Nephron (organoid): ENCODE measurements at regions not wholly inside any gene's neighbourhood (a gene's known extent, or its start where the extent isn't known, plus 50 kb on each side); places are given as distances from the start of the nearest gene placed in this dataset.
A peak's percentile ranks its signal among the peaks of the same experiment; 100 is the strongest.

Experiments
- H3K27ac Mint-ChIP-seq, 3 experiments: 2 replicates each; pipeline ENCODE4 v1.8.0; 2020; ENCODE audit warnings: mixed read lengths in 3 of 3, mild to moderate bottlenecking in 2 of 3, moderate library complexity in 1 of 3
- H3K27me3 Mint-ChIP-seq: 2 replicates; pipeline ENCODE4 v1.8.0; 2021; ENCODE audit warnings: low read depth, mild to moderate bottlenecking, moderate library complexity, mixed read lengths
- H3K36me3 Mint-ChIP-seq: 2 replicates; pipeline ENCODE4 v1.8.0; 2020; ENCODE audit warnings: low read depth, mixed read lengths
- H3K4me1 Mint-ChIP-seq: 2 replicates; pipeline ENCODE4 v1.8.0; 2020; ENCODE audit warnings: mixed read lengths
- H3K4me3 Mint-ChIP-seq, 3 experiments: 2 replicates each; pipeline ENCODE4 v1.8.0; 2020; ENCODE audit warnings: mild to moderate bottlenecking in 3 of 3, mixed read lengths in 3 of 3, moderate library complexity in 2 of 3
- H3K9me3 Mint-ChIP-seq: 2 replicates; pipeline ENCODE4 v1.8.0; 2020; ENCODE audit warnings: mixed read lengths
- TF ChIP-seq, protein P1 (sequence below), 3 experiments: fragments of 200-600 bp; sonication (generic); IDR thresholded peaks; one replicate each; pipeline ENCODE4 v1.5.0; 2021; ENCODE audit warnings: antibody characterized with exemption in 3 of 3; ENCODE audit not compliant: unreplicated experiment in 3 of 3

DNA sequence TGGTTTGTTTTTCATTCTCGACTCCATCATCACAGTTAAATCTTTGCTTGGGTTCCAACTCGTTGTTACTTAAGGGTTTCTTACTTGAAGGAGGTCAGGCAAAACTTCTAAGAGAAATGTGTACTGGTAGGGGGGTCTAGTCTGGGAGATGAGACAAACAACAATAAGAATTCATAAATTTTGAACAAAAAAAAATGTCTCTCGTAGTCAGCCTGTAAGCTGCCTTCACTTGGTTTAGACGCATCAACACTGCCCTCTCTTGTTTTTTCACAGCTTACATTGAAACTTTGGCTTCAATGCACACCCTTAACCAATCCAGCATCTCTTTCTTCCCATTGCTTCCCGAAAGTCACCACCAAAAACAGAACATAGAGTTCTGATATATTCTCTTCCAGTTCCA lies 576.4 kb upstream of the PIK3C3 start:
- Mint-ChIP-seq H3K27ac (peak overlapping the region; percentile 78 to 84 (median 80)), H3K4me3 (peak overlapping the region in 2 of 3 experiments; percentile 3 to 43), H3K27me3 (no peaks in the 10 kb centered on the region), H3K36me3 (no peaks in the 10 kb centered on the region), H3K9me3 (no peaks in the 10 kb centered on the region), H3K4me1 (peaks cover 25% of the 10 kb centered on the region)
- TF ChIP-seq, protein P1, sequence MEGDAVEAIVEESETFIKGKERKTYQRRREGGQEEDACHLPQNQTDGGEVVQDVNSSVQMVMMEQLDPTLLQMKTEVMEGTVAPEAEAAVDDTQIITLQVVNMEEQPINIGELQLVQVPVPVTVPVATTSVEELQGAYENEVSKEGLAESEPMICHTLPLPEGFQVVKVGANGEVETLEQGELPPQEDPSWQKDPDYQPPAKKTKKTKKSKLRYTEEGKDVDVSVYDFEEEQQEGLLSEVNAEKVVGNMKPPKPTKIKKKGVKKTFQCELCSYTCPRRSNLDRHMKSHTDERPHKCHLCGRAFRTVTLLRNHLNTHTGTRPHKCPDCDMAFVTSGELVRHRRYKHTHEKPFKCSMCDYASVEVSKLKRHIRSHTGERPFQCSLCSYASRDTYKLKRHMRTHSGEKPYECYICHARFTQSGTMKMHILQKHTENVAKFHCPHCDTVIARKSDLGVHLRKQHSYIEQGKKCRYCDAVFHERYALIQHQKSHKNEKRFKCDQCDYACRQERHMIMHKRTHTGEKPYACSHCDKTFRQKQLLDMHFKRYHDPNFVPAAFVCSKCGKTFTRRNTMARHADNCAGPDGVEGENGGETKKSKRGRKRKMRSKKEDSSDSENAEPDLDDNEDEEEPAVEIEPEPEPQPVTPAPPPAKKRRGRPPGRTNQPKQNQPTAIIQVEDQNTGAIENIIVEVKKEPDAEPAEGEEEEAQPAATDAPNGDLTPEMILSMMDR (IDR thresholded peaks at IDR 0.05; ENCODE audit: unreplicated experiment in 3 of 3) = peak; percentile 52 to 65 (median 59)

DNA sequence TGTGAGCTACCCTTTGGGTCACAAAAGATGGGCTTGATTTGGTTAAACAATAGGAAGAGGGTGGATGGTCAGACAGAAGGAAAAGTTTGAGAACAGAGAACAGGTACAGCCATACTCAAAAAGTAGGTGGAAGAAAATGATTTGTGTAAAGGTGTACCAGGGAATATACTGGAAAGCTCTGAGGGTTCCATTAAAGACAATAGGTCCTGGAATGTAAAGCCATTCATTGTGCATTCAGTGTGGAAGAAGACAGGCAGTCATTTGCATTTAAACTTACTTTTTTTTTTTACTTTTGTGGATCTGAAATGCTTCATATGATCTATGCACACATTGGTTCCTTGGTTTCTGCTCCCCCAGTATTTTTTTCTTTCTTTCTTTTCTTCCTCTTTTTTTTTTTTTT lies 581.4 kb upstream of the PIK3C3 start:
- H3K36me3 Mint-ChIP-seq = no peaks in the 10 kb centered on the region
- H3K4me1 Mint-ChIP-seq = peaks cover 21% of the 10 kb centered on the region
- H3K27me3 Mint-ChIP-seq = no peaks in the 10 kb centered on the region
- no peak overlapping the region for H3K4me3 Mint-ChIP-seq
- no peaks in the 10 kb centered on the region for H3K9me3 Mint-ChIP-seq
- TF ChIP-seq, protein P1 (IDR thresholded peaks at IDR 0.05; ENCODE audit: unreplicated experiment in 3 of 3) = no peak
- H3K27ac Mint-ChIP-seq = no peak overlapping the region

DNA sequence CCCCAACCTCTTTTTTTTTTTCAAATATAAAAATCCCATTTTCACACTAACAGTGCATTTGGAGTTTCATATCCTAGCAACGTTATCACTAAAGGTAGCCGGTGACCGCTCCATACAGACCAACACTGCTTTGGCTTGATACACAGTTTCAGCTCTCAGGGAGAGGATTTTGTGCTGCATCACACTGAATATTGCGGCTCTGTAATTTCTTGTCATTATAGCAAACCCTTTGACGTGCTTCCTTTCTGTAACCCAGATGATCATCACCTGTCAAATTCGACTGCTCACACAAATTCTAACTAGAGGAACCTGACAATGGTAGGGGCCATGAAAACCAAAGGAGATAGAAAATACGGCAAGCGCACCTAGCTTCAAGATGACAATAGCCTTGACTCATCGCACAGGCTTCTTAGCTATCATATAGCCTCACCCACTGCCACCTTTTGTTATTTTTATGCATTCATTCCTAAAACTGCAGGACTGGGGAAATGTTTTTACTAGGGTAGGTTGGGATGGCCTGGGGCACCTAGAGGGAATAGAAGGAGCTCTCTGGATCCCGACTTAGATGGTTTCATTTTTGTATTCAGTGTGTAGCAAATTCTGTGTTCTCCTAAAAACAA lies 582.9 kb upstream of the PIK3C3 start:
- TF ChIP-seq, protein P1 (IDR thresholded peaks at IDR 0.05; ENCODE audit: unreplicated experiment in 3 of 3) = no peak
- H3K9me3 Mint-ChIP-seq = no peaks in the 10 kb centered on the region
- peaks cover 11% of the 10 kb centered on the region for H3K4me1 Mint-ChIP-seq

DNA sequence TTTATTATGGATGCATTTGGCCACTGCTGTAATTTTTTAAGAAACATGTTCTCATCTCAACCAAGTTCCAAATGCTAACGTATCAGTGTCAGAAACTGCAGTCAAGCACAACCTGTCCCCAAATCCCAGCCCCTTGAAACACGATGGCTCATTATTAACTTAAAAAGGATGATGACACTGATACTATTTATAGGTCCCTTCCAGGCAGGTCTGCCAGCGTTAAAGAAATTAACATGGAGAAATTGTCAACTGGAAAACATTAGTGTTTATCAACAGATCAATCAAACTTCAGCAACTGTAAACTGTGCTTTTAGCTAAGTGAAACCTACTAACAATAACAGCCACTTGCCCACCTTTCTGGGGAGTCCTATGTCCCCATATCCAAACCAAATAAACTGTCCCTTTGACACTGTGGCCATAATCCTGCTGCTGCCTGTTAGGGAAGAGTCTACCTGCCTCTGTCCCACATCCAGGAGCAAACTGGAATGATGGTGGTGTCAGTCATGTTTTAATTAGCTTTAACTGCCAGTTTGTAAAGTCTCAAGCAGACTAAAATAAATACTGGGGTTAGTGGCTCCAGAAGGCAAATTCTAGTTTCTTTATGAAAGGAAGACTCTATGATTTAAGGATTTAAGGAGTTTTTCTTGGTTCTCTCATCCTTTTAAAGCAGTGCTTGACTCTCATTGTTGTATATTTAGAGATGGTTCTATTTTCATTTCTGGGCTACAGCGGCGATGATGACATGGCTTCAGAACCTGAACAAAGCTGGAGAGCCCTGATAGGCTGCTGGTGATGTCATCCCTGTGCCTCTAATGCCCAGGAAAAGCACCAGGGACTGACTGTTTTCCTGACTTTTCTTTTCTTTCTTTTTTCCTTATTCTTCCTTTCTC lies 583.6 kb upstream of the PIK3C3 start:
- Mint-ChIP-seq H3K27me3 (no peaks in the 10 kb centered on the region), H3K27ac (peak overlapping the region in 1 of 3 experiments; percentile 53), H3K4me1 (peaks cover 3% of the 10 kb centered on the region), H3K4me3 (no peak overlapping the region), H3K9me3 (no peaks in the 10 kb centered on the region), H3K36me3 (no peaks in the 10 kb centered on the region)
- TF ChIP-seq, protein P1 (IDR thresholded peaks at IDR 0.05; ENCODE audit: unreplicated experiment in 3 of 3) = no peak

More for the DNA sequence above, 582.9 kb upstream of the PIK3C3 start:
- Mint-ChIP-seq H3K27ac (peak overlapping the region in 1 of 3 experiments; percentile 53), H3K27me3 (no peaks in the 10 kb centered on the region), H3K36me3 (no peaks in the 10 kb centered on the region), H3K4me3 (no peak overlapping the region)

DNA sequence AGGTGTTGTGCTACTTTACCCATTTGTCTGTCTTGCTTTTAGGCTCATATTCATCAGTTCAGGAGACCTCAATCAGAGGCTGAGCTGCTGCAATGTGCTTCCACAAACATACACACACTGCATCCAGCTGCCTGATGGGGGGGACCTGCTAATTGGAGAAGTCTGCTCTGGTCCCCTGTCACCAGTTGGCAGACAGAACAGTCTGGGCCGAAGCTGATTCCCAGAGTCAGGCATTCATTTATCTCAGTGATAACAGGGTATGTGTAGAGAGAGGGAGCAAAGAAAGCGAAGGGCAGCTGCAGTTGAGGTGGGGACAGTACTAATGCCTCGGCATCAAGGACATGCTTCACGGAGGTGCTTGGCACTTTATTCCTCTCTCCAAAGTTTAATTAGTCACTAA lies 584.3 kb upstream of the PIK3C3 start:
- no peaks in the 10 kb centered on the region for H3K27me3 Mint-ChIP-seq
- H3K4me3 Mint-ChIP-seq = no peak overlapping the region
- H3K4me1 Mint-ChIP-seq = no peaks in the 10 kb centered on the region
- no peaks in the 10 kb centered on the region for H3K36me3 Mint-ChIP-seq
- H3K9me3 Mint-ChIP-seq = no peaks in the 10 kb centered on the region
- TF ChIP-seq, protein P1 (IDR thresholded peaks at IDR 0.05; ENCODE audit: unreplicated experiment in 3 of 3) = no peak
- peak overlapping the region in 1 of 3 experiments; percentile 53 for H3K27ac Mint-ChIP-seq
